Stomach (tissue), 4 donors: ENCODE measurements at regions not wholly inside any gene's neighbourhood (a gene's known extent, or its start where the extent isn't known, plus 50 kb on each side); places are given as distances from the start of the nearest gene placed in this dataset.

ENCODE experiments used
- EP300 ChIP-seq: sonication (generic); formaldehyde crosslinking; IDR thresholded peaks from one replicate; pipeline ENCODE4 v1.6.1; 2017; ENCODE audit warnings: antibody characterized with exemption
- POLR2A ChIP-seq, 4 donors: fragments of 450-650 bp; IDR thresholded peaks; one replicate each; pipeline ENCODE4 v1.6.1; 2016; ENCODE audit warnings: antibody characterized with exemption in 4 of 4, control low read depth in 2 of 4, mild to moderate bottlenecking in 1 of 4, moderate library complexity in 1 of 4

DNA sequence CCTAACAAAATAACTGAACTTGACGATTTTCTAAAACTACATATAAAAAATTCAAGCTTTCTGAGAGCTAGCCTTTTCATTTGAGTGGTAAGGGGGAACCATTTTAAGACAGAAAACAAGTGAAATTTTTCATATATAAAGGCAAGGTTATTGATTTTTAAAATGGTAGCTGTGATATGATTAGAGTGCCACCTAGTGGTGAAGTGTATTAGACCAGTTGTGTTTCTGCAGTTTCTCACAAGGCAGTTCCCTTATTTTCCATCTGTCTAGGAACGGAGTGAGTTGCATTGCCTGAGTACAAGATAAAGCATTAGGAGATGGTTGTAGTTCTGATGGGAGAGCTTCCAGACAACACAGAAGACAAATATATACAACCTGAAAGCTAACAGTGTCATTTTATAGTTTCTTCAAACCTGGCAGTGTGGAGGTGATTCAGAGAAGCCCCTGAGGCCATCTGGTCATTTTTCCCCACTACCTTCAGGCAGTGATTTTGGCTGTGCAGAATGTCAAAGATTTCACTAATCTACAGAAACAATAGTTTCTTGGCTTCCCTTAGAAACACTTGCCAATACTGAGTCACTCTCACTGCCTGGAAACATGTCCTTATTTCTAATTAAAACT lies 180.8 kb downstream of the C12orf50 start:
- no peak for TF ChIP-seq POLR2A (IDR thresholded peaks at IDR 0.05)
- no peak for TF ChIP-seq EP300
